ENCODE measurements at regions not wholly inside any gene's neighbourhood (a gene's known extent, or its start where the extent isn't known, plus 50 kb on each side); places are given as distances from the start of the nearest gene placed in this dataset.

GRCh38 chr15:61659566-61660190 lies 400.6 kb downstream of the VPS13C start:
- H3K27ac Mint-ChIP-seq, result no peak overlapping the region
- DNase-seq (ENCODE audit: low spot score) (no peak), ATAC-seq (no peak)
- ChIA-PET POLR2A (no interaction called here), CTCF (interaction anchor here (0.8 to 1.7 kb wide), 2 partner anchors 15 to 175 kb away, joined by 4 to 9 read pairs; no protein-coding TSS in a partner anchor)
- no peak overlapping the region for H3K4me3 Mint-ChIP-seq
- no peaks in the 10 kb centered on the region for H3K27me3 Mint-ChIP-seq (ENCODE audit: low read depth)
- H3K4me1 Mint-ChIP-seq, result peaks cover 10% of the 10 kb centered on the region
- peaks cover 2% of the 10 kb centered on the region; the same call in 1 of the 2 replicates for H3K36me3 Mint-ChIP-seq
- H3K9me3 Mint-ChIP-seq, result peaks cover 14% of the 10 kb centered on the region
- no peak for TF ChIP-seq EMX1 (CRISPR knock-in tag; IDR thresholded peaks at IDR 0.05)
- no peak for TF ChIP-seq GTF2I (CRISPR knock-in tag; conservative IDR thresholded peaks at IDR 0.05)
- no peak for TF ChIP-seq NFYB (CRISPR knock-in tag; conservative IDR thresholded peaks at IDR 0.05; ENCODE audit: low read depth)
- TF ChIP-seq TP53 (CRISPR knock-in tag; IDR thresholded peaks at IDR 0.05), result no peak

- Mint-ChIP-seq H3K27me3 (ENCODE audit: low read depth) (no peaks in the 10 kb centered on the region), H3K27ac (no peak overlapping the region), H3K4me1 (peaks cover 28% of the 10 kb centered on the region), H3K4me3 (no peak overlapping the region), H3K36me3 (peaks cover 2% of the 10 kb centered on the region; the same call in 1 of the 2 replicates), H3K9me3 (peaks cover 14% of the 10 kb centered on the region)
- CTCF ChIA-PET, result no interaction called here
- POLR2A ChIA-PET, result no interaction called here
- DNase-seq (ENCODE audit: low spot score), result no peak
- no peak for ATAC-seq
- TF ChIP-seq NR2C2 (CRISPR knock-in tag; IDR thresholded peaks at IDR 0.05) (no peak), MYBL2 (CRISPR knock-in tag; IDR thresholded peaks at IDR 0.05) (no peak), FOXP4 (CRISPR knock-in tag; IDR thresholded peaks at IDR 0.05) (no peak), KAT7 (CRISPR knock-in tag; IDR thresholded peaks at IDR 0.05; ENCODE audit: borderline replicate concordance) (no peak), TEAD1 (CRISPR knock-in tag; IDR thresholded peaks at IDR 0.05) (no peak), ZNF219 (CRISPR knock-in tag; IDR thresholded peaks at IDR 0.05; ENCODE audit: borderline replicate concordance) (no peak), NR3C1 (CRISPR knock-in tag; conservative IDR thresholded peaks at IDR 0.05; ENCODE audit: low read depth) (no peak), SMAD3 (CRISPR knock-in tag; IDR thresholded peaks at IDR 0.05; ENCODE audit: borderline replicate concordance) (no peak), ELF4 (CRISPR knock-in tag; IDR thresholded peaks at IDR 0.05; ENCODE audit: low read depth) (no peak), FOXK1 (CRISPR knock-in tag; IDR thresholded peaks at IDR 0.05) (no peak), ZNF396 (CRISPR knock-in tag; IDR thresholded peaks at IDR 0.05; ENCODE audit: borderline replicate concordance) (no peak), GABPB1 (CRISPR knock-in tag; IDR thresholded peaks at IDR 0.05) (no peak), ZNF232 (CRISPR knock-in tag; IDR thresholded peaks at IDR 0.05) (no peak), ETV6 (CRISPR knock-in tag; IDR thresholded peaks at IDR 0.05) (no peak)
- TF ChIP-seq, protein P1, sequence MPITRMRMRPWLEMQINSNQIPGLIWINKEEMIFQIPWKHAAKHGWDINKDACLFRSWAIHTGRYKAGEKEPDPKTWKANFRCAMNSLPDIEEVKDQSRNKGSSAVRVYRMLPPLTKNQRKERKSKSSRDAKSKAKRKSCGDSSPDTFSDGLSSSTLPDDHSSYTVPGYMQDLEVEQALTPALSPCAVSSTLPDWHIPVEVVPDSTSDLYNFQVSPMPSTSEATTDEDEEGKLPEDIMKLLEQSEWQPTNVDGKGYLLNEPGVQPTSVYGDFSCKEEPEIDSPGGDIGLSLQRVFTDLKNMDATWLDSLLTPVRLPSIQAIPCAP (CRISPR knock-in tag; IDR thresholded peaks at IDR 0.05), result no peak
- TF ChIP-seq, protein P2, sequence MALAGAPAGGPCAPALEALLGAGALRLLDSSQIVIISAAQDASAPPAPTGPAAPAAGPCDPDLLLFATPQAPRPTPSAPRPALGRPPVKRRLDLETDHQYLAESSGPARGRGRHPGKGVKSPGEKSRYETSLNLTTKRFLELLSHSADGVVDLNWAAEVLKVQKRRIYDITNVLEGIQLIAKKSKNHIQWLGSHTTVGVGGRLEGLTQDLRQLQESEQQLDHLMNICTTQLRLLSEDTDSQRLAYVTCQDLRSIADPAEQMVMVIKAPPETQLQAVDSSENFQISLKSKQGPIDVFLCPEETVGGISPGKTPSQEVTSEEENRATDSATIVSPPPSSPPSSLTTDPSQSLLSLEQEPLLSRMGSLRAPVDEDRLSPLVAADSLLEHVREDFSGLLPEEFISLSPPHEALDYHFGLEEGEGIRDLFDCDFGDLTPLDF (CRISPR knock-in tag; IDR thresholded peaks at IDR 0.05), result no peak
These were observed 402.8 kb downstream of the VPS13C start for GRCh38 chr15:61657461-61657860.

- ATAC-seq (no peak), DNase-seq (ENCODE audit: low spot score) (no peak)
- Mint-ChIP-seq H3K4me3 (no peak overlapping the region), H3K4me1 (peaks cover 28% of the 10 kb centered on the region), H3K9me3 (peaks cover 14% of the 10 kb centered on the region), H3K27ac (no peak overlapping the region), H3K27me3 (ENCODE audit: low read depth) (no peaks in the 10 kb centered on the region), H3K36me3 (peaks cover 2% of the 10 kb centered on the region; the same call in 1 of the 2 replicates)
- POLR2A ChIA-PET, result no interaction called here
- CTCF ChIA-PET, result no interaction called here
- TF ChIP-seq GRHL2 (CRISPR knock-in tag; IDR thresholded peaks at IDR 0.05; ENCODE audit: insufficient replicate concordance, severe bottlenecking), result no peak
- TF ChIP-seq CREM (CRISPR knock-in tag; IDR thresholded peaks at IDR 0.05), result no peak
- TF ChIP-seq STAT6 (CRISPR knock-in tag; conservative IDR thresholded peaks at IDR 0.05; ENCODE audit: low read depth), result no peak
- TF ChIP-seq, protein P3, sequence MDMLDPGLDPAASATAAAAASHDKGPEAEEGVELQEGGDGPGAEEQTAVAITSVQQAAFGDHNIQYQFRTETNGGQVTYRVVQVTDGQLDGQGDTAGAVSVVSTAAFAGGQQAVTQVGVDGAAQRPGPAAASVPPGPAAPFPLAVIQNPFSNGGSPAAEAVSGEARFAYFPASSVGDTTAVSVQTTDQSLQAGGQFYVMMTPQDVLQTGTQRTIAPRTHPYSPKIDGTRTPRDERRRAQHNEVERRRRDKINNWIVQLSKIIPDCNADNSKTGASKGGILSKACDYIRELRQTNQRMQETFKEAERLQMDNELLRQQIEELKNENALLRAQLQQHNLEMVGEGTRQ (CRISPR knock-in tag; IDR thresholded peaks at IDR 0.05), result no peak
- no peak for TF ChIP-seq ZNF263 (CRISPR knock-in tag; IDR thresholded peaks at IDR 0.05; ENCODE audit: low read depth)
- no peak for TF ChIP-seq JUN (CRISPR knock-in tag; IDR thresholded peaks at IDR 0.05)
- TF ChIP-seq SP1 (CRISPR knock-in tag; conservative IDR thresholded peaks at IDR 0.05), result no peak
- no peak for TF ChIP-seq CBFB (CRISPR knock-in tag; IDR thresholded peaks at IDR 0.05; ENCODE audit: low read depth)
These were observed 403.9 kb downstream of the VPS13C start for GRCh38 chr15:61656391-61656790.

All from WTC11 (cell line).